Panc1 (cell line): ENCODE measurements at regions not wholly inside any gene's neighbourhood (a gene's known extent, or its start where the extent isn't known, plus 50 kb on each side); places are given as distances from the start of the nearest gene placed in this dataset.

Experiments
- ATAC-seq: fragments of 200-7000 bp; cut with Tn5 transposase; 2 replicates; pipeline ENCODE4 v1.9.1; 2020; ENCODE audit warnings: mild to moderate bottlenecking, moderate library complexity
- BruUV-seq: library from RNA; stranded (reverse); fragments of 400-500 nt; replicated peaks from 2 replicates; lab custom pipeline; 2021; lab: Mats Ljungman, UMichigan
- CTCF ChIA-PET: fragments of 300-600 bp; sonication (Branson Sonifier 250); formaldehyde crosslinking; loops from one replicate; lab custom pipeline; 2022; ENCODE audit warnings: antibody characterized with exemption; lab: Charles Lee
- POLR2A ChIA-PET: fragments of 300-600 bp; sonication (Branson Sonifier 250); formaldehyde crosslinking; loops from one replicate; lab custom pipeline; 2022; ENCODE audit warnings: antibody characterized with exemption; lab: Charles Lee
- DNase-seq: peaks from one replicate; pipeline ENCODE4 v3.0.0-alpha.2; 2010; ENCODE audit warnings: low read depth, low spot score
- H3K27ac ChIP-seq: 2 replicates; pipeline ENCODE4 v1.5.1; 2011; ENCODE audit warnings: mild to moderate bottlenecking, low read length, inconsistent platforms
- H3K27me3 ChIP-seq: fragments of 200-500 bp; sonication (Bioruptor generic); 2 replicates; pipeline ENCODE4 v1.6.0; 2014; ENCODE audit warnings: low read length, inconsistent platforms; ENCODE audit not compliant: control insufficient read depth, insufficient read depth
- H3K36me3 ChIP-seq: fragments of 200-500 bp; sonication (Bioruptor generic); 2 replicates; pipeline ENCODE4 v1.5.1; 2014; ENCODE audit warnings: inconsistent platforms, mild to moderate bottlenecking, low read length, moderate library complexity; ENCODE audit not compliant: control insufficient read depth, insufficient read depth
- H3K4me1 ChIP-seq: 2 replicates; pipeline ENCODE4 v1.5.1; 2011; ENCODE audit warnings: inconsistent platforms, mild to moderate bottlenecking, low read length, moderate library complexity; ENCODE audit not compliant: control insufficient read depth, insufficient read depth
- H3K4me3 ChIP-seq, 2 experiments: 2 replicates each; pipeline ENCODE4 v1.5.1; 2011 to 2012; ENCODE audit warnings: low read depth in 2 of 2, low read length in 2 of 2, mild to moderate bottlenecking in 2 of 2, inconsistent platforms in 1 of 2, moderate library complexity in 1 of 2
- H3K9me3 ChIP-seq: fragments of 200-500 bp; sonication (Bioruptor generic); 2 replicates; pipeline ENCODE4 v1.5.1; 2014; ENCODE audit warnings: low read depth, mild to moderate bottlenecking, inconsistent platforms, low read length, moderate library complexity; ENCODE audit not compliant: control insufficient read depth, insufficient read depth
- POLR2AphosphoS5 ChIP-seq: IDR thresholded peaks from 2 replicates; pipeline ENCODE4 v1.6.1; 2012; ENCODE audit warnings: mild to moderate bottlenecking, low read depth, low read length, moderate library complexity
- SIN3A ChIP-seq: IDR thresholded peaks from 2 replicates; pipeline ENCODE4 v1.6.1; 2012; ENCODE audit warnings: low read depth, mild to moderate bottlenecking, low read length, moderate library complexity, borderline replicate concordance; ENCODE audit not compliant: insufficient read depth
- TCF7L2 ChIP-seq: IDR thresholded peaks from 2 replicates; pipeline ENCODE4 v1.6.1; 2011; ENCODE audit warnings: mild to moderate bottlenecking, low read depth, low read length, inconsistent platforms
- in situ Hi-C: cut with HindIII; loops from 2 replicates; pipeline ENCODE4 v1.10.0; 2016; ENCODE audit warnings: low sequenced_read_pairs, low pct_unique_long_range_greater_than_20kb
- intact Hi-C: fragments of 100-400 bp; cut with micrococcal nuclease; formaldehyde crosslinking; loops from one replicate; pipeline ENCODE4 v1.10.0; 2022; ENCODE audit not compliant: unreplicated experiment
- TF ChIP-seq, protein P1 (sequence below), 2 experiments: IDR thresholded peaks; 2 replicates each; pipeline ENCODE4 v1.6.1; 2011 to 2012; ENCODE audit warnings: low read depth in 2 of 2, control low read depth in 1 of 2, low read length in 1 of 2, mild to moderate bottlenecking in 1 of 2, moderate library complexity in 1 of 2; ENCODE audit not compliant: insufficient read depth in 1 of 2
- TF ChIP-seq, protein P2 (sequence below): fragments of 450-650 bp; IDR thresholded peaks from 2 replicates; pipeline ENCODE4 v1.5.1; 2017; ENCODE audit warnings: mild to moderate bottlenecking

DNA sequence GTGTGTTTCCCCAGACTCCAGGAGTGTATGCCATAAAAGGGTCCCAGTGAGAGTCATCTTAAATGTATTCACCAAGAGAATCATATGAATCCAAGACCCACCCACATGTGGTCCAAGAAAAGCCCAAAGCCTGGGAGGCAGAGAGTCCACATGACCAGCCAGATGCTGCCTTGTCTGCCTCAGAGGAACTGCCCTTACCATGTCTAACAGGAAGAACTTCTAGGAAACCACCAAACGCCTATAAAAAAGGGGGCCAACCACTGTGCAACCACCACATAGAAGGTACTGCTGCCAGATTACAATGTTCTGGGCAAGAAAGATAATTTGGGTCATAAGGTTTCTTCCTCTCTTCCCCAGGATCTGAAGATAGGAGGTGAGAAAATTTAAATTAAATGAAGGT lies 129.8 kb upstream of the SLC24A2 start:
- ATAC-seq = no peak
- H3K4me3 ChIP-seq = no peak overlapping the region
- in situ Hi-C loops = no loop called here
- intact Hi-C loops = no loop called here
- no peaks in the 10 kb centered on the region for H3K27me3 ChIP-seq
- BruUV-seq = no TSS peak
- H3K9me3 ChIP-seq = no peaks in the 10 kb centered on the region
- H3K36me3 ChIP-seq = no peaks in the 10 kb centered on the region
- DNase-seq = no peak
- no peak overlapping the region for H3K27ac ChIP-seq
- CTCF ChIA-PET = no interaction called here
- TF ChIP-seq, protein P1, sequence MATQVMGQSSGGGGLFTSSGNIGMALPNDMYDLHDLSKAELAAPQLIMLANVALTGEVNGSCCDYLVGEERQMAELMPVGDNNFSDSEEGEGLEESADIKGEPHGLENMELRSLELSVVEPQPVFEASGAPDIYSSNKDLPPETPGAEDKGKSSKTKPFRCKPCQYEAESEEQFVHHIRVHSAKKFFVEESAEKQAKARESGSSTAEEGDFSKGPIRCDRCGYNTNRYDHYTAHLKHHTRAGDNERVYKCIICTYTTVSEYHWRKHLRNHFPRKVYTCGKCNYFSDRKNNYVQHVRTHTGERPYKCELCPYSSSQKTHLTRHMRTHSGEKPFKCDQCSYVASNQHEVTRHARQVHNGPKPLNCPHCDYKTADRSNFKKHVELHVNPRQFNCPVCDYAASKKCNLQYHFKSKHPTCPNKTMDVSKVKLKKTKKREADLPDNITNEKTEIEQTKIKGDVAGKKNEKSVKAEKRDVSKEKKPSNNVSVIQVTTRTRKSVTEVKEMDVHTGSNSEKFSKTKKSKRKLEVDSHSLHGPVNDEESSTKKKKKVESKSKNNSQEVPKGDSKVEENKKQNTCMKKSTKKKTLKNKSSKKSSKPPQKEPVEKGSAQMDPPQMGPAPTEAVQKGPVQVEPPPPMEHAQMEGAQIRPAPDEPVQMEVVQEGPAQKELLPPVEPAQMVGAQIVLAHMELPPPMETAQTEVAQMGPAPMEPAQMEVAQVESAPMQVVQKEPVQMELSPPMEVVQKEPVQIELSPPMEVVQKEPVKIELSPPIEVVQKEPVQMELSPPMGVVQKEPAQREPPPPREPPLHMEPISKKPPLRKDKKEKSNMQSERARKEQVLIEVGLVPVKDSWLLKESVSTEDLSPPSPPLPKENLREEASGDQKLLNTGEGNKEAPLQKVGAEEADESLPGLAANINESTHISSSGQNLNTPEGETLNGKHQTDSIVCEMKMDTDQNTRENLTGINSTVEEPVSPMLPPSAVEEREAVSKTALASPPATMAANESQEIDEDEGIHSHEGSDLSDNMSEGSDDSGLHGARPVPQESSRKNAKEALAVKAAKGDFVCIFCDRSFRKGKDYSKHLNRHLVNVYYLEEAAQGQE (IDR thresholded peaks at IDR 0.05; ENCODE audit: insufficient read depth in 1 of 2, low read depth in 2 of 2, low read length in 1 of 2) = no peak
- no peak for TF ChIP-seq POLR2AphosphoS5
- no peak for TF ChIP-seq TCF7L2
- TF ChIP-seq SIN3A = no peak
- TF ChIP-seq, protein P2, sequence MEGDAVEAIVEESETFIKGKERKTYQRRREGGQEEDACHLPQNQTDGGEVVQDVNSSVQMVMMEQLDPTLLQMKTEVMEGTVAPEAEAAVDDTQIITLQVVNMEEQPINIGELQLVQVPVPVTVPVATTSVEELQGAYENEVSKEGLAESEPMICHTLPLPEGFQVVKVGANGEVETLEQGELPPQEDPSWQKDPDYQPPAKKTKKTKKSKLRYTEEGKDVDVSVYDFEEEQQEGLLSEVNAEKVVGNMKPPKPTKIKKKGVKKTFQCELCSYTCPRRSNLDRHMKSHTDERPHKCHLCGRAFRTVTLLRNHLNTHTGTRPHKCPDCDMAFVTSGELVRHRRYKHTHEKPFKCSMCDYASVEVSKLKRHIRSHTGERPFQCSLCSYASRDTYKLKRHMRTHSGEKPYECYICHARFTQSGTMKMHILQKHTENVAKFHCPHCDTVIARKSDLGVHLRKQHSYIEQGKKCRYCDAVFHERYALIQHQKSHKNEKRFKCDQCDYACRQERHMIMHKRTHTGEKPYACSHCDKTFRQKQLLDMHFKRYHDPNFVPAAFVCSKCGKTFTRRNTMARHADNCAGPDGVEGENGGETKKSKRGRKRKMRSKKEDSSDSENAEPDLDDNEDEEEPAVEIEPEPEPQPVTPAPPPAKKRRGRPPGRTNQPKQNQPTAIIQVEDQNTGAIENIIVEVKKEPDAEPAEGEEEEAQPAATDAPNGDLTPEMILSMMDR = no peak
- H3K4me1 ChIP-seq = no peaks in the 10 kb centered on the region
- POLR2A ChIA-PET = no interaction called here

DNA sequence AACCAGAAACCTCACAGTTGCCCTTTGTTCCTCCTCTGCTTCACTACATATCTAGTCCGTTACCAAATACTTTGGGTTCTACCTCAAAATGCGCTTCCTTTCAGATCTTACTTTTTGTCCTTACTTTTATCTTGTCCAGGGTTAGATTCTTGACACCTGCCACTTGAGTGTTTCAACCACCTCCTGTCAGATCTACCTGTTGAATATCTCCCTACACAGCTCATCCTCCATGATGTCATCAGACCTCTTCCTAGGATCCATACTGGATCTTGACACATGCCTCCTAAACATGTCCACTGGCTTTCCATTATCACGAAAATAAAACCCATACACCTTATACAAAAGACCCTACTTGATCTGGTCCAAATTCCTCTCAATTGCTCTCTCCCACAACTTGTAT lies 125.2 kb upstream of the SLC24A2 start:
- H3K36me3 ChIP-seq = no peaks in the 10 kb centered on the region
- DNase-seq = no peak
- no TSS peak for BruUV-seq
- H3K4me1 ChIP-seq = no peaks in the 10 kb centered on the region
- in situ Hi-C loops = no loop called here
- TF ChIP-seq POLR2AphosphoS5 (no peak), SIN3A (no peak)
- POLR2A ChIA-PET = no interaction called here
- no peak for ATAC-seq
- H3K9me3 ChIP-seq = no peaks in the 10 kb centered on the region
- H3K4me3 ChIP-seq = no peak overlapping the region
- intact Hi-C loops = no loop called here
- CTCF ChIA-PET = no interaction called here
- no peak overlapping the region for H3K27ac ChIP-seq
- H3K27me3 ChIP-seq = no peaks in the 10 kb centered on the region

DNA sequence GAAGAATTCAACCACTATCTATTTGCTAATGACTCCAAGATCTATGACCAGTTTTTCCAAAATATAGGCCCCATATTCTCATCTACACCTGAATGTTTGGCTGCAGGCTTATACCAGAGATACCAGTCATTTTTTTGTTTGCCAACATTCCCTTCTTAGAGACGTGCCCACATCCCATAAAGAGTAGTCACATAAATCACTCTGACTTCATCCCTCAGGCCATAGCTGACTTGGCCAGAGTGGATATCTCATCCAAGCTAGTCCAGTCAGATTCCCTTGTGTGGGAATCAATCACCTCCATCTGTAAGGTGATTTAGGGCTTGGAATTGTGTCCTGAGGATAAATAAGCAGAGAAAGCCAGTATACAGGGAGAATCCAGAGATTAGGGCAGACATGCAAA lies 124.3 kb upstream of the SLC24A2 start:
- ATAC-seq = no peak
- DNase-seq = no peak
- H3K9me3 ChIP-seq = no peaks in the 10 kb centered on the region
- ChIA-PET CTCF (no interaction called here), POLR2A (no interaction called here)
- intact Hi-C loops = no loop called here
- no peaks in the 10 kb centered on the region for H3K27me3 ChIP-seq
- H3K27ac ChIP-seq = no peak overlapping the region
- H3K4me3 ChIP-seq = no peak overlapping the region
- H3K36me3 ChIP-seq = no peaks in the 10 kb centered on the region
- in situ Hi-C loops = no loop called here
- no peak for TF ChIP-seq TCF7L2
- no peak for TF ChIP-seq POLR2AphosphoS5
- TF ChIP-seq, protein P1 (IDR thresholded peaks at IDR 0.05; ENCODE audit: insufficient read depth in 1 of 2, low read depth in 2 of 2, low read length in 1 of 2) = no peak
- TF ChIP-seq SIN3A = no peak
- TF ChIP-seq, protein P2 = no peak
- H3K4me1 ChIP-seq = no peaks in the 10 kb centered on the region
- BruUV-seq = no TSS peak
